Transverse colon (tissue), 4 donors: ENCODE measurements at regions not wholly inside any gene's neighbourhood (a gene's known extent, or its start where the extent isn't known, plus 50 kb on each side); places are given as distances from the start of the nearest gene placed in this dataset.

Experiments used
- DNase-seq: peaks from one replicate; pipeline ENCODE4 v3.0.0-alpha.2; 2019
- H3K27ac ChIP-seq, 4 donors: fragments of 200-600 bp; sonication (generic); 2 replicates each; pipeline ENCODE4 v1.5.1; 2016 to 2018; ENCODE audit warnings: inconsistent platforms in 4 of 4
- H3K27me3 ChIP-seq: fragments of 200-600 bp; sonication (generic); 2 replicates; pipeline ENCODE4 v1.5.1; 2017; ENCODE audit warnings: inconsistent platforms
- H3K36me3 ChIP-seq, 4 donors: fragments of 200-600 bp; sonication (generic); 2 replicates each; pipeline ENCODE4 v1.5.1; 2017 to 2019; ENCODE audit warnings: inconsistent platforms in 4 of 4
- H3K4me1 ChIP-seq, 4 donors: fragments of 200-600 bp; sonication (generic); 2 replicates each; pipeline ENCODE4 v1.5.1; 2017 to 2020; ENCODE audit warnings: inconsistent platforms in 4 of 4
- H3K4me3 ChIP-seq, 4 donors: fragments of 200-600 bp; sonication (generic); 1 replicate in 1 of 4; 2 replicates in 3 of 4; pipeline versions ENCODE4 v1.5.1 to v1.6.1; 2017 to 2019; ENCODE audit warnings: inconsistent platforms in 4 of 4
- H3K9me3 ChIP-seq, 2 donors: fragments of 200-600 bp; sonication (generic); 2 replicates each; pipeline ENCODE4 v1.5.1; 2017 to 2019; ENCODE audit warnings: inconsistent platforms in 2 of 2
- EP300 ChIP-seq: sonication (generic); formaldehyde crosslinking; IDR thresholded peaks from one replicate; pipeline ENCODE4 v1.6.1; 2017; ENCODE audit warnings: antibody characterized with exemption, low read depth
- POLR2A ChIP-seq: fragments of 450-650 bp; IDR thresholded peaks from one replicate; pipeline ENCODE4 v1.6.1; 2016; ENCODE audit warnings: antibody characterized with exemption, mild to moderate bottlenecking, moderate library complexity
- POLR2AphosphoS5 ChIP-seq, 3 donors: sonication (generic); formaldehyde crosslinking; IDR thresholded peaks; one replicate each; pipeline ENCODE4 v1.6.1; 2016; ENCODE audit warnings: antibody characterized with exemption in 3 of 3
- WGBS, 2 donors: methylation state at CpG; one replicate each; pipeline ENCODE4 v1.1.5; 2018; ENCODE audit warnings: low coverage in 1 of 2; 5-methylcytosine and 5-hydroxymethylcytosine counted together
- in situ Hi-C, 4 donors: fragments of 200-750 bp; cut with MboI; loops; one replicate each; pipeline versions ENCODE4 v1.15.0 to v1.15.1; 2017; ENCODE audit warnings: low sequenced_read_pairs in 3 of 4, low pct_ligation_motif_present in 1 of 4, low pct_unique_long_range_greater_than_20kb in 1 of 4
- intact Hi-C: fragments of 100-400 bp; cut with DNase I; formaldehyde crosslinking; loops from one replicate; pipeline ENCODE4 v1.15.1; 2023; ENCODE audit warnings: low total_unique reads
- TF ChIP-seq, protein P1 (sequence below), 5 experiments: fragments of 200-600 bp in 3 of 5; fragments of 450-650 bp in 2 of 5; sonication (generic) in 3 of 5; IDR thresholded peaks; 1 replicate in 2 of 5; 2 replicates in 3 of 5; pipeline ENCODE4 v1.5.1; 2016 to 2017; ENCODE audit warnings: antibody characterized with exemption in 5 of 5, inconsistent platforms in 3 of 5, mild to moderate bottlenecking in 2 of 5, moderate library complexity in 1 of 5

DNA sequence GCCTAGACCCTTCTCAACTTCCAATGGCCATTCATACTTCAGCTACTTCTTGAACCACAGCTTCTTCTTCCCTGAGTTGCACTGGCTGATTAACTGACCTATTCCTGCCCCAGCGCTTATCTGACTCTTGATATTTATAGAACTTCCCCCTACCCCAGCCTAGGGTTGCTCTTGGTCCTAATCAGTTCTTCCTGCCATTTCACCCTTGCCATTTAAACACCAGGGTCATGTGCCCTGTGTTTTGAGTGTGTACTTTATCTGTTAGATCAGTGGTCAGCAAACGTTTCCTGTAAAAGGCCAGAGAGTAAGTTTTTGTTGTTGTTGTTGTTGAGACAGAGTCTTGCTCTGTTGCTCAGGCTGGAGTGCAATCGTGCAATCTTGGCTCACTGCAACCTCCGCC, 82.4 kb upstream of the COX10 start:
- TF ChIP-seq EP300: no peak
- no peak for TF ChIP-seq POLR2A
- TF ChIP-seq, protein P1, sequence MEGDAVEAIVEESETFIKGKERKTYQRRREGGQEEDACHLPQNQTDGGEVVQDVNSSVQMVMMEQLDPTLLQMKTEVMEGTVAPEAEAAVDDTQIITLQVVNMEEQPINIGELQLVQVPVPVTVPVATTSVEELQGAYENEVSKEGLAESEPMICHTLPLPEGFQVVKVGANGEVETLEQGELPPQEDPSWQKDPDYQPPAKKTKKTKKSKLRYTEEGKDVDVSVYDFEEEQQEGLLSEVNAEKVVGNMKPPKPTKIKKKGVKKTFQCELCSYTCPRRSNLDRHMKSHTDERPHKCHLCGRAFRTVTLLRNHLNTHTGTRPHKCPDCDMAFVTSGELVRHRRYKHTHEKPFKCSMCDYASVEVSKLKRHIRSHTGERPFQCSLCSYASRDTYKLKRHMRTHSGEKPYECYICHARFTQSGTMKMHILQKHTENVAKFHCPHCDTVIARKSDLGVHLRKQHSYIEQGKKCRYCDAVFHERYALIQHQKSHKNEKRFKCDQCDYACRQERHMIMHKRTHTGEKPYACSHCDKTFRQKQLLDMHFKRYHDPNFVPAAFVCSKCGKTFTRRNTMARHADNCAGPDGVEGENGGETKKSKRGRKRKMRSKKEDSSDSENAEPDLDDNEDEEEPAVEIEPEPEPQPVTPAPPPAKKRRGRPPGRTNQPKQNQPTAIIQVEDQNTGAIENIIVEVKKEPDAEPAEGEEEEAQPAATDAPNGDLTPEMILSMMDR (IDR thresholded peaks at IDR 0.05): no peak
- TF ChIP-seq POLR2AphosphoS5 (IDR thresholded peaks at IDR 0.05): no peak
- Histone ChIP-seq H3K36me3 (no peaks in the 10 kb centered on the region), H3K27me3 (no peaks in the 10 kb centered on the region), H3K4me3 (no peak overlapping the region), H3K9me3 (no peaks in the 10 kb centered on the region), H3K4me1 (no peaks in the 10 kb centered on the region), H3K27ac (no peak overlapping the region)
- no peak for DNase-seq
- intact Hi-C loops: loop anchor here (10.0 kb wide), 1 partner anchor 858 kb away; no protein-coding TSS in a partner anchor
- in situ Hi-C loops: no loop called here
- WGBS, 2 donors: 68 to 88% methylated on average over 1 to 4 of the region's 4 CpGs

DNA sequence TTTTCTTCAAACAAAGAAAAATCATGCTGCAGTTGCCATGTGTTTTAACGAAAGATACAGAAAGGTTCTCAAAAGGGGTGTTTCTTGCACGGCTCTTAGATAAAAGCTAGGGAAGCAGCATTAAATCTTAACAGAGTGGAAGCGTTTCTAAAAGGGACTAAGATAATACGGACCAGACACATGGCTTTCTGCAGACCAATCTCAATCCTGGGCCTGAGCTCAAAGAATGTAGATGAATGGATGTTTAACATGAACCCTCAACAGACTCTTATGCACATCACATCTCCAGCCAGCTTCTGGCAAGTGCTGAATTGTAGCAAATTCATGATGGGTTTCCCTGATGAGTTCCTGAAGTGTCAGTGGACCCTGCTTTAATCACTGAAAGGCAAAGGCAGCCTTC, 80.2 kb upstream of the COX10 start:
- Histone ChIP-seq H3K4me1 (no peaks in the 10 kb centered on the region), H3K27me3 (no peaks in the 10 kb centered on the region), H3K27ac (no peak overlapping the region), H3K36me3 (no peaks in the 10 kb centered on the region), H3K4me3 (no peak overlapping the region), H3K9me3 (no peaks in the 10 kb centered on the region)
- DNase-seq: no peak
- TF ChIP-seq, protein P1 (IDR thresholded peaks at IDR 0.05): no peak
- in situ Hi-C loops: no loop called here
- intact Hi-C loops: loop anchor here (10.0 kb wide), 1 partner anchor 856 kb away; no protein-coding TSS in a partner anchor
- 81 to 91% methylated on average over 4 of the region's 4 CpGs for WGBS, 2 donors

DNA sequence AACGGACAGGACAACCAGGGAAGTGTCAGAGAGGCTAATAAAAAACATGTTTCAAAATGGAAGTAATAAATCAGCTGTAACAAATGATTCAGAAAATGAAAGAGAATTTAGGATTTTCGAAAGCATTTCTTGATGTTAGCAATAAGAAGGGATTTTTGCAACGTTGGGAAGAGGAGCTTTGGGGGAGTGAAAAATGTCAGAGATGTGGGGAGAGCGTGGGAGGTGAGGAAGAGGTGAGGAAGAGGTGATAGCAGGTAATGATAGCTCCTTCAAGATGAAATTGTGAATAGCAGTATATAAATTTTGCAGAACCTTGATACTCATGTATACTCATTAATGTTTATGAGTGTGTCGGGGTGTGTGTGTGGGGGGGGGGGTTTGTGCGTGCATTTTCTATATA, 76.2 kb upstream of the COX10 start:
- Histone ChIP-seq H3K4me1 (no peaks in the 10 kb centered on the region), H3K9me3 (no peaks in the 10 kb centered on the region), H3K4me3 (no peak overlapping the region), H3K27me3 (no peaks in the 10 kb centered on the region), H3K36me3 (no peaks in the 10 kb centered on the region), H3K27ac (no peak overlapping the region)
- no peak for DNase-seq
- 84 to 92% methylated on average over 3 to 6 of the region's 6 CpGs for WGBS, 2 donors
- TF ChIP-seq EP300 (no peak), POLR2AphosphoS5 (IDR thresholded peaks at IDR 0.05) (no peak), POLR2A (no peak)
- TF ChIP-seq, protein P1 (IDR thresholded peaks at IDR 0.05): no peak
- in situ Hi-C loops (no loop called here), intact Hi-C loops (no loop called here)

DNA sequence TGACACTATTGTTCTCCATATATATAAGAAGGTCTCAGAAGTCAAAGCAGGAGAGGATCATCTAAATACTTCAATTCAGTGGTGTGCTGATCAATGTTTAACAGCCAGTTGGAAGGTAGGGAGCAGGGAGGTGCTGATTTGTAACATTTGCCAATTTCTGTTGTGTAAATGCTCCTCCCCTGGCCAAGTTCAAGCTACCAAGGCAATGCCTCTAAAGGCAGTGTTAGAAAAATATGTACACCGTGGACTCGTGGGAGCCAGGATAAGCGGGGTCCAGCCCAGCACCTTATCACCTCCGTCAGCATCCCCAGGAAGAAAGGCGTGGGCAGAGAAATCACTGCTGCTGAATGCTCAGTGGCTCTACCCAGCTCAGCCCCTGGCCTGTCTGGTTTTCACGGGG, 75.3 kb upstream of the COX10 start:
- TF ChIP-seq EP300 (no peak), POLR2A (no peak), POLR2AphosphoS5 (IDR thresholded peaks at IDR 0.05) (no peak)
- TF ChIP-seq, protein P1 (IDR thresholded peaks at IDR 0.05): no peak
- in situ Hi-C loops (no loop called here), intact Hi-C loops (no loop called here)
- DNase-seq: no peak
- H3K27me3 ChIP-seq: no peaks in the 10 kb centered on the region
- 95% methylated on average over 6 of the region's 6 CpGs; no CpG with 5 or more reads in 1 of the 2 donors for WGBS, 2 donors
- no peak overlapping the region for H3K4me3 ChIP-seq
- no peaks in the 10 kb centered on the region for H3K4me1 ChIP-seq
- no peak overlapping the region for H3K27ac ChIP-seq
- no peaks in the 10 kb centered on the region for H3K9me3 ChIP-seq
- no peaks in the 10 kb centered on the region for H3K36me3 ChIP-seq
